Kasumi-1 (cell line): ENCODE measurements at regions not wholly inside any gene's neighbourhood (a gene's known extent, or its start where the extent isn't known, plus 50 kb on each side); places are given as distances from the start of the nearest gene placed in this dataset.

Experiments used
- DNase-seq, 2 experiments: peaks; one replicate each; lab custom pipeline; 2025; lab: John Stamatoyannopoulos, UW

- DNase-seq, result no peak
Observed at GRCh38 chr3:180543877-180544276, 58.1 kb upstream of the TTC14 start.

GRCh38 chr3:180546863-180547262 lies 55.1 kb upstream of the TTC14 start:
- no peak for DNase-seq

GRCh38 chr3:180548050-180548449 lies 53.9 kb upstream of the TTC14 start:
- DNase-seq, result no peak
